Kidney epithelial cell (primary cell): ENCODE measurements at regions not wholly inside any gene's neighbourhood (a gene's known extent, or its start where the extent isn't known, plus 50 kb on each side); places are given as distances from the start of the nearest gene placed in this dataset.
"Not testable (repeated sequence)": the region's sequence is repeated elsewhere in the genome, so short reads cannot be mapped to it uniquely, and the experiment has no call there.

Experiments
- DNase-seq: peaks from one replicate; pipeline ENCODE4 v3.0.0-alpha.2; 2010; ENCODE audit warnings: low read depth
- H3K27me3 ChIP-seq: 2 replicates; pipeline ENCODE4 v1.6.0; 2011; ENCODE audit warnings: low read length; ENCODE audit not compliant: control insufficient read depth, insufficient read depth
- H3K36me3 ChIP-seq: 2 replicates; pipeline ENCODE4 v1.5.1; 2011; ENCODE audit warnings: low read length; ENCODE audit not compliant: control insufficient read depth, insufficient read depth
- H3K4me3 ChIP-seq: 2 replicates; pipeline ENCODE4 v1.5.1; 2011; ENCODE audit warnings: low read depth, mild to moderate bottlenecking, control low read depth, low read length
- CTCF ChIP-seq: IDR thresholded peaks from 2 replicates; pipeline ENCODE4 v1.5.1; 2011; ENCODE audit warnings: mild to moderate bottlenecking, moderate library complexity, low read length, control low read depth, inconsistent platforms; ENCODE audit not compliant: insufficient read depth, poor library complexity, severe bottlenecking

GRCh38 chrX:35288657-35289056, 346.1 kb downstream of the FAM47B start:
- DNase-seq, result no peak
- H3K36me3 ChIP-seq, result no peaks in the 10 kb centered on the region
- H3K27me3 ChIP-seq, result no peaks in the 10 kb centered on the region
- TF ChIP-seq CTCF, result no peak
- H3K4me3 ChIP-seq, result no peak overlapping the region

DNA sequence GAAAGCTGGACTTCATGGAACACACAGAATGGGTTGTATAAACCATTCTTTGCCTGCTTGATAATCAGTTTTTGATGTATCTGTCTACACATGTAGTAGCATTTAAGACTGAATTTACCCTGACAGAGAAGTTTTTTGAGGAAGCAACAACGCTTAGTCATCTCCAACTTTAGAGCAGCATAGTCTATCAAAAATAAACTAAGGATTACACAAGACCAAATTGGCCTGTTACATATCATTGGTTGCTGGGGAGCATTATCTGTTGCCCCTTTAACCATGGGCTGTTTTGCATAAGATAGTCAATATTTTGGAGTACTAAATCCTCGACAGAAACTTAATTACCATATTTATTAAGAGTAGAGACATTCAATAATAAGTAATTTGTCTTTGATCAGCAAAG, 347.4 kb downstream of the FAM47B start:
- no peak for TF ChIP-seq CTCF
- H3K27me3 ChIP-seq, result no peaks in the 10 kb centered on the region

GRCh38 chrX:35291013-35291412, 348.4 kb downstream of the FAM47B start:
- TF ChIP-seq CTCF, result no peak
- no peak for DNase-seq
- H3K27me3 ChIP-seq, result no peaks in the 10 kb centered on the region
- H3K4me3 ChIP-seq, result no peak overlapping the region
- no peaks in the 10 kb centered on the region for H3K36me3 ChIP-seq

More for the DNA sequence above, 347.4 kb downstream of the FAM47B start:
- no peak for DNase-seq
- Histone ChIP-seq H3K36me3 (no peaks in the 10 kb centered on the region), H3K4me3 (no peak overlapping the region)

- no peak for TF ChIP-seq CTCF
- DNase-seq, result no peak
- Histone ChIP-seq H3K4me3 (no peak overlapping the region), H3K36me3 (no peaks in the 10 kb centered on the region), H3K27me3 (no peaks in the 10 kb centered on the region)
Observed at GRCh38 chrX:35292522-35292921, 349.9 kb downstream of the FAM47B start.

GRCh38 chrX:35305037-35305436, 362.4 kb downstream of the FAM47B start:
- H3K27me3 ChIP-seq, DNase-seq, H3K36me3 ChIP-seq, H3K4me3 ChIP-seq: not testable (repeated sequence)

GRCh38 chrX:35339796-35340195, 397.2 kb downstream of the FAM47B start:
- no peaks in the 10 kb centered on the region for H3K36me3 ChIP-seq
- DNase-seq, result no peak
- H3K27me3 ChIP-seq, result no peaks in the 10 kb centered on the region
- no peak for TF ChIP-seq CTCF
- no peak overlapping the region for H3K4me3 ChIP-seq

- Histone ChIP-seq H3K36me3 (no peaks in the 10 kb centered on the region), H3K4me3 (no peak overlapping the region), H3K27me3 (no peaks in the 10 kb centered on the region)
- DNase-seq, result no peak
- no peak for TF ChIP-seq CTCF
Observed at GRCh38 chrX:35340465-35340864, 397.9 kb downstream of the FAM47B start.
